Fibroblast of lung (primary cell): ENCODE measurements at regions not wholly inside any gene's neighbourhood (a gene's known extent, or its start where the extent isn't known, plus 50 kb on each side); places are given as distances from the start of the nearest gene placed in this dataset.
A peak's percentile ranks its signal among the peaks of the same experiment; 100 is the strongest.

Source experiments
- DNase-seq, 2 donors: peaks; one replicate each; pipeline versions ENCODE4 v3.0.0 to v3.0.0-alpha.2; 2010; ENCODE audit warnings: low read depth in 2 of 2
- H2AFZ ChIP-seq: 2 replicates; pipeline ENCODE4 v1.5.1; 2012; ENCODE audit warnings: low read length, control low read depth, inconsistent platforms
- H3K27ac ChIP-seq: 2 replicates; pipeline ENCODE4 v1.5.1; 2011; ENCODE audit warnings: low read length, control low read depth; ENCODE audit not compliant: insufficient read depth
- H3K27me3 ChIP-seq: 2 replicates; pipeline ENCODE4 v1.5.1; 2011; ENCODE audit warnings: mild to moderate bottlenecking, low read length; ENCODE audit not compliant: control insufficient read depth, insufficient read depth
- H3K36me3 ChIP-seq: 2 replicates; pipeline ENCODE4 v1.5.1; 2011; ENCODE audit warnings: low read length; ENCODE audit not compliant: control insufficient read depth, insufficient read depth
- H3K4me1 ChIP-seq: 2 replicates; pipeline ENCODE4 v1.5.1; 2011; ENCODE audit warnings: low read length; ENCODE audit not compliant: control insufficient read depth, insufficient read depth; ENCODE audit errors: extremely low read depth
- H3K4me2 ChIP-seq: 2 replicates; pipeline ENCODE4 v1.5.1; 2011; ENCODE audit warnings: low read length, control low read depth; ENCODE audit not compliant: insufficient read depth; ENCODE audit errors: extremely low read depth
- H3K4me3 ChIP-seq, 4 experiments: fragments of 200-600 bp in 1 of 4; sonication (generic) in 1 of 4; replicated peaks in 1 of 4; 2 replicates each; pipeline ENCODE4 v1.5.1; 2011 to 2016; ENCODE audit warnings: low read length in 4 of 4, low read depth in 3 of 4, mild to moderate bottlenecking in 3 of 4, control low read depth in 2 of 4, inconsistent platforms in 1 of 4, mixed read lengths in 1 of 4; ENCODE audit not compliant: insufficient read depth in 1 of 4; ENCODE audit errors: control extremely low read depth in 1 of 4
- H3K79me2 ChIP-seq: 2 replicates; pipeline ENCODE4 v1.5.1; 2012; ENCODE audit warnings: mild to moderate bottlenecking, low read length, inconsistent platforms; ENCODE audit not compliant: control insufficient read depth, insufficient read depth
- H3K9ac ChIP-seq: 2 replicates; pipeline ENCODE4 v1.5.1; 2011; ENCODE audit warnings: mild to moderate bottlenecking, low read length, control low read depth; ENCODE audit not compliant: insufficient read depth
- H3K9me3 ChIP-seq: 2 replicates; pipeline ENCODE4 v1.5.1; 2012; ENCODE audit warnings: low read depth, low read length; ENCODE audit not compliant: control insufficient read depth, insufficient read depth
- H4K20me1 ChIP-seq: 2 replicates; pipeline ENCODE4 v1.5.1; 2011; ENCODE audit warnings: low read length; ENCODE audit not compliant: control insufficient read depth, insufficient read depth; ENCODE audit errors: extremely low read depth
- EZH2 ChIP-seq: IDR thresholded peaks from 2 replicates; pipeline ENCODE4 v1.5.1; 2012; ENCODE audit warnings: low read length, control low read depth, mild to moderate bottlenecking; ENCODE audit errors: missing control alignments
- TF ChIP-seq, protein P1 (sequence below), 2 donors: IDR thresholded peaks in 1 of 2; conservative IDR thresholded peaks in 1 of 2; 1 replicate in 1 of 2; 2 replicates in 1 of 2; pipeline ENCODE4 v1.5.1; 2011 to 2012; ENCODE audit warnings: low read length in 2 of 2, control low read depth in 1 of 2, inconsistent platforms in 1 of 2, low read depth in 1 of 2, mild to moderate bottlenecking in 1 of 2

DNA sequence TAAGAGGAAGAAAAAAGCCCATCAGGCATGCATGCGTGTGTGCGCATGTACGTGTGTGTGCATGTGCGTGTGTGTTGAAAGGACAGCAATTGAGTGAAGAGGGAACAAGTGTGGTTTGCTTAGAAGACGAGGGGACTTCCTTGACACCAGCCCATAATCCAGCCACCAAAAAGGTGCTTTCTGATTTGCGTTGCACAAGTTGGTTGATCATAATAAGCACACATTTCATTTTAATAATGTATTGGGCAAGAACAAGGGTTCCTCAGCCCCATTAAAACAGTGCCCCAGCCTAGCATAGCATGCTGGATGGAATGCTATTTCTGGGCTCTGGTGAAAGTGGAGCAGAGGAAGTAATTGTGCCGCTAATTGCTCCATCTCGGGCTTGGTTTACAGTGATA lies 493.2 kb downstream of the MIAT start:
- no peaks in the 10 kb centered on the region for H3K79me2 ChIP-seq
- no peak for DNase-seq
- H3K4me2 ChIP-seq: peak overlapping the region; percentile 60
- H3K27ac ChIP-seq: no peak overlapping the region
- no peak for TF ChIP-seq EZH2
- TF ChIP-seq, protein P1, sequence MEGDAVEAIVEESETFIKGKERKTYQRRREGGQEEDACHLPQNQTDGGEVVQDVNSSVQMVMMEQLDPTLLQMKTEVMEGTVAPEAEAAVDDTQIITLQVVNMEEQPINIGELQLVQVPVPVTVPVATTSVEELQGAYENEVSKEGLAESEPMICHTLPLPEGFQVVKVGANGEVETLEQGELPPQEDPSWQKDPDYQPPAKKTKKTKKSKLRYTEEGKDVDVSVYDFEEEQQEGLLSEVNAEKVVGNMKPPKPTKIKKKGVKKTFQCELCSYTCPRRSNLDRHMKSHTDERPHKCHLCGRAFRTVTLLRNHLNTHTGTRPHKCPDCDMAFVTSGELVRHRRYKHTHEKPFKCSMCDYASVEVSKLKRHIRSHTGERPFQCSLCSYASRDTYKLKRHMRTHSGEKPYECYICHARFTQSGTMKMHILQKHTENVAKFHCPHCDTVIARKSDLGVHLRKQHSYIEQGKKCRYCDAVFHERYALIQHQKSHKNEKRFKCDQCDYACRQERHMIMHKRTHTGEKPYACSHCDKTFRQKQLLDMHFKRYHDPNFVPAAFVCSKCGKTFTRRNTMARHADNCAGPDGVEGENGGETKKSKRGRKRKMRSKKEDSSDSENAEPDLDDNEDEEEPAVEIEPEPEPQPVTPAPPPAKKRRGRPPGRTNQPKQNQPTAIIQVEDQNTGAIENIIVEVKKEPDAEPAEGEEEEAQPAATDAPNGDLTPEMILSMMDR (conservative IDR thresholded peaks at IDR 0.05 in 1 of 2, IDR thresholded peaks at IDR 0.05 in 1 of 2; ENCODE audit: low read depth in 1 of 2, low read length in 2 of 2): no peak
- H4K20me1 ChIP-seq: no peaks in the 10 kb centered on the region
- H3K4me3 ChIP-seq: no peak overlapping the region
- H3K27me3 ChIP-seq: no peaks in the 10 kb centered on the region
- H2AFZ ChIP-seq: no peak overlapping the region
- peaks cover 7% of the 10 kb centered on the region for H3K4me1 ChIP-seq
- no peaks in the 10 kb centered on the region for H3K9me3 ChIP-seq
- H3K9ac ChIP-seq: no peak overlapping the region
- no peaks in the 10 kb centered on the region for H3K36me3 ChIP-seq

DNA sequence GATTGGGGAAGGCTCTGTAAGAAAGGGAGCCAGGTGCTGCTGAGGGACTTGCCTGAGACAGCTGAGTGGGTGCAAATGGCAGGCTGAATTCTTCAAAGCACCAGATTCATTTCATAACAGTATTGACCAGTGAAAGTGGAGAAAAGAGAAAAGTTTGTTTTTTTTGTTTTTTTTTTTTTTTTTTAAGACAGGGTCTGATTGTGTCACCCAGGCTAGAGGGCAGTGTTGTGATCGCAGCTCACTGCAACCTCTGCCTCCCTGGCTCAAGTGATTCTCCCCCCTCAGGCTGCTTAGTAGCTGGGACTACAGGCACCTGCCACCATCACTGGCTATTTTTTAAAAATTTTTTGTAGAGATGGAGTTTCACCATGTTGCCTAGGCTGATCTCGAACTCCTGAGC lies 494.0 kb downstream of the MIAT start:
- Histone ChIP-seq H3K9me3 (no peaks in the 10 kb centered on the region), H3K9ac (no peak overlapping the region), H2AFZ (no peak overlapping the region), H3K4me3 (no peak overlapping the region), H3K4me2 (no peak overlapping the region), H3K79me2 (no peaks in the 10 kb centered on the region), H4K20me1 (no peaks in the 10 kb centered on the region), H3K27me3 (no peaks in the 10 kb centered on the region), H3K36me3 (no peaks in the 10 kb centered on the region), H3K4me1 (peaks cover 7% of the 10 kb centered on the region), H3K27ac (no peak overlapping the region)
- no peak for DNase-seq
- TF ChIP-seq, protein P1 (conservative IDR thresholded peaks at IDR 0.05 in 1 of 2, IDR thresholded peaks at IDR 0.05 in 1 of 2; ENCODE audit: low read depth in 1 of 2, low read length in 2 of 2): no peak
- no peak for TF ChIP-seq EZH2

DNA sequence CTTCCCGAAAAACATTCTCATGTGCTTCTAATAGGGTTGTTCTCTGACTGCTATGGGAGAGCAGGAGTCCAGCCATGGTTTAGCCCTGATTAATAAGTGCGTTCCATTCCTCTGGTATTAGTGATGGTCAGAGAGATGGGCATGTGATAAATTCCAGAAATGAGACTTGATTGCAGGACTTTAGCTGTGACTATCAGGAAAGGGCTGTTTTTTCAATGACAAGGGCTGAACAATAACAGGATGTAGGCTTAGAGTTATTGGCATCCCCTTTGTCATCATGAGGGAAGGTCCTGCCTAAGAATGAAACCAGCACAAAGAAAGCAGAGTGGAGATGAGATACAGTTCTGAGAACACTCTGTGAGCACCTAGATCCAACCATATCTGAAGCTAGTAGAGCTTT lies 494.6 kb downstream of the MIAT start:
- Histone ChIP-seq H2AFZ (no peak overlapping the region), H4K20me1 (no peaks in the 10 kb centered on the region), H3K4me1 (peaks cover 6% of the 10 kb centered on the region), H3K27ac (no peak overlapping the region), H3K36me3 (no peaks in the 10 kb centered on the region), H3K4me3 (no peak overlapping the region), H3K4me2 (no peak overlapping the region), H3K27me3 (no peaks in the 10 kb centered on the region), H3K9me3 (no peaks in the 10 kb centered on the region), H3K9ac (no peak overlapping the region), H3K79me2 (no peaks in the 10 kb centered on the region)
- DNase-seq: no peak
- TF ChIP-seq, protein P1 (conservative IDR thresholded peaks at IDR 0.05 in 1 of 2, IDR thresholded peaks at IDR 0.05 in 1 of 2; ENCODE audit: low read depth in 1 of 2, low read length in 2 of 2): no peak
- no peak for TF ChIP-seq EZH2
